Astrocyte (in vitro differentiated cells and primary cell): ENCODE measurements at regions not wholly inside any gene's neighbourhood (a gene's known extent, or its start where the extent isn't known, plus 50 kb on each side); places are given as distances from the start of the nearest gene placed in this dataset.

Source experiments
- DNase-seq: peaks from one replicate; pipeline ENCODE4 v3.0.0-alpha.2; 2010; ENCODE audit warnings: low read depth
- FAIRE-seq: peaks from 2 replicates; lab custom pipeline; 2011; peaks lifted over from hg19 to GRCh38; lab: Jason Lieb, UNC
- H2AFZ ChIP-seq: 2 replicates; pipeline ENCODE4 v1.6.0; 2012; ENCODE audit warnings: low read depth, low read length, inconsistent platforms
- H3K27ac ChIP-seq: 2 replicates; pipeline ENCODE4 v1.5.1; 2011; ENCODE audit warnings: low read depth, low read length, inconsistent platforms
- H3K27me3 ChIP-seq: 2 replicates; pipeline ENCODE4 v1.6.0; 2011; ENCODE audit warnings: low read length, inconsistent platforms; ENCODE audit not compliant: insufficient read depth
- H3K36me3 ChIP-seq: 2 replicates; pipeline ENCODE4 v1.5.1; 2011; ENCODE audit warnings: low read length, inconsistent platforms; ENCODE audit not compliant: insufficient read depth
- H3K4me1 ChIP-seq: 2 replicates; pipeline ENCODE4 v1.5.1; 2011; ENCODE audit warnings: low read length, inconsistent platforms; ENCODE audit not compliant: insufficient read depth
- H3K4me2 ChIP-seq: 2 replicates; pipeline ENCODE4 v1.6.0; 2012; ENCODE audit warnings: low read length, inconsistent platforms
- H3K4me3 ChIP-seq: 2 replicates; pipeline ENCODE4 v1.5.1; 2011; ENCODE audit warnings: low read depth, mild to moderate bottlenecking, low read length, inconsistent platforms; ENCODE audit not compliant: insufficient read depth
- H3K79me2 ChIP-seq: 2 replicates; pipeline ENCODE4 v1.6.0; 2012; ENCODE audit warnings: mild to moderate bottlenecking, low read length, inconsistent platforms; ENCODE audit not compliant: insufficient read depth
- H3K9ac ChIP-seq: 2 replicates; pipeline ENCODE4 v1.6.0; 2012; ENCODE audit warnings: mild to moderate bottlenecking, low read length, inconsistent platforms
- H3K9me3 ChIP-seq: 2 replicates; pipeline ENCODE4 v1.5.1; 2012; ENCODE audit warnings: low read depth, mild to moderate bottlenecking, low read length, inconsistent platforms; ENCODE audit not compliant: insufficient read depth
- H4K20me1 ChIP-seq: 2 replicates; pipeline ENCODE4 v1.6.0; 2012; ENCODE audit warnings: low read length, inconsistent platforms; ENCODE audit not compliant: insufficient read depth
- H3K27ac Mint-ChIP-seq: one replicate; pipeline ENCODE4 v1.8.0; 2021; ENCODE audit warnings: mild to moderate bottlenecking, mixed read lengths; ENCODE audit not compliant: unreplicated experiment
- H3K27me3 Mint-ChIP-seq: one replicate; pipeline ENCODE4 v1.8.0; 2021; ENCODE audit warnings: low read depth, mixed read lengths; ENCODE audit not compliant: unreplicated experiment
- H3K36me3 Mint-ChIP-seq: one replicate; pipeline ENCODE4 v1.8.0; 2021; ENCODE audit warnings: low read depth, mixed read lengths; ENCODE audit not compliant: unreplicated experiment
- H3K4me1 Mint-ChIP-seq: one replicate; pipeline ENCODE4 v1.8.0; 2021; ENCODE audit warnings: low read depth, mixed read lengths; ENCODE audit not compliant: unreplicated experiment
- H3K4me3 Mint-ChIP-seq: one replicate; pipeline ENCODE4 v1.8.0; 2021; ENCODE audit warnings: mild to moderate bottlenecking, moderate library complexity, mixed read lengths; ENCODE audit not compliant: unreplicated experiment
- H3K9me3 Mint-ChIP-seq: one replicate; pipeline ENCODE4 v1.8.0; 2021; ENCODE audit warnings: mild to moderate bottlenecking, mixed read lengths; ENCODE audit not compliant: unreplicated experiment
- EZH2 ChIP-seq: IDR thresholded peaks from 2 replicates; pipeline ENCODE4 v1.6.1; 2012; ENCODE audit warnings: mild to moderate bottlenecking, low read length, inconsistent platforms; ENCODE audit not compliant: insufficient read depth
- TF ChIP-seq, protein P1 (sequence below): IDR thresholded peaks from 2 replicates; pipeline ENCODE4 v1.5.1; 2011; ENCODE audit warnings: low read depth, mild to moderate bottlenecking, inconsistent platforms, low read length, moderate library complexity; ENCODE audit not compliant: insufficient read depth

DNA sequence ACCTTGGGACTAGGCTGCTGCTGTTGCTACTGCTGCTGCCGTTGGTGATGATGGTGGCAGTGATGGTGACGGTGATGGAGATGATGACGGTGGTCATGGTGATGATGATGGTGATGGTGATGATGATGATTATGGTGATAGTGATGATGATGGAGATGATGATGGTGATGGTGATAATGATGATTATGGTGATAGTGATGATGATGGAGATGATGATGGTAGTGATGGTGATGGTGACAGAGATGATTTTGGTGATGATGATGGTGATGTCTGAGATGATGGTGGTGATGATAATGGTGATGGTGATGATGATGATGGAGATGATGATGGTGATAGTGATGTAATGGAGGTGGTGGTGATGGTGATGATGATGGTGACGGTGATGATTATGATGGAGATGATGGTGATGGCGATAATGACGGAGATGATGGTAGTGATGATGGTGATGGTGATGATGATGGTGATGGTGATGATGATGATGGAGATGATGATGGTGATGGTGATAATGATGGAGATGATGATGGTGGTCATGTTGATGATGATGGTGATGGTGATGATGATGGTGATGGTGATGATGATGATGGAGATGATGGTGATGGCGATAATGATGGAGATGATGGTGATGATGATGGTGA lies 156.8 kb upstream of the PWP1 start:
- Mint-ChIP-seq H3K4me3 (no peak overlapping the region), H3K4me1 (no peaks in the 10 kb centered on the region), H3K27me3 (no peaks in the 10 kb centered on the region), H3K27ac (no peak overlapping the region), H3K9me3 (no peaks in the 10 kb centered on the region), H3K36me3 (no peaks in the 10 kb centered on the region)
- TF ChIP-seq EZH2 = no peak
- Histone ChIP-seq H4K20me1 (peaks cover 6% of the 10 kb centered on the region), H2AFZ (no peak overlapping the region), H3K9me3 (no peaks in the 10 kb centered on the region), H3K4me1 (no peaks in the 10 kb centered on the region), H3K36me3 (no peaks in the 10 kb centered on the region), H3K4me2 (no peak overlapping the region), H3K27ac (no peak overlapping the region), H3K4me3 (no peak overlapping the region), H3K9ac (no peak overlapping the region), H3K79me2 (no peaks in the 10 kb centered on the region), H3K27me3 (no peaks in the 10 kb centered on the region)
- FAIRE-seq (no peak), DNase-seq (no peak)

- Mint-ChIP-seq H3K4me3 (no peak overlapping the region), H3K27ac (no peak overlapping the region), H3K9me3 (no peaks in the 10 kb centered on the region), H3K27me3 (no peaks in the 10 kb centered on the region), H3K4me1 (no peaks in the 10 kb centered on the region), H3K36me3 (no peaks in the 10 kb centered on the region)
- Histone ChIP-seq H3K79me2 (no peaks in the 10 kb centered on the region), H3K9me3 (no peaks in the 10 kb centered on the region), H3K27me3 (no peaks in the 10 kb centered on the region), H3K4me2 (no peak overlapping the region), H3K4me3 (no peak overlapping the region), H3K4me1 (no peaks in the 10 kb centered on the region), H4K20me1 (peaks cover 6% of the 10 kb centered on the region), H3K9ac (no peak overlapping the region), H3K36me3 (no peaks in the 10 kb centered on the region), H3K27ac (no peak overlapping the region), H2AFZ (no peak overlapping the region)
- DNase-seq (no peak), FAIRE-seq (no peak)
- no peak for TF ChIP-seq EZH2
- TF ChIP-seq, protein P1, sequence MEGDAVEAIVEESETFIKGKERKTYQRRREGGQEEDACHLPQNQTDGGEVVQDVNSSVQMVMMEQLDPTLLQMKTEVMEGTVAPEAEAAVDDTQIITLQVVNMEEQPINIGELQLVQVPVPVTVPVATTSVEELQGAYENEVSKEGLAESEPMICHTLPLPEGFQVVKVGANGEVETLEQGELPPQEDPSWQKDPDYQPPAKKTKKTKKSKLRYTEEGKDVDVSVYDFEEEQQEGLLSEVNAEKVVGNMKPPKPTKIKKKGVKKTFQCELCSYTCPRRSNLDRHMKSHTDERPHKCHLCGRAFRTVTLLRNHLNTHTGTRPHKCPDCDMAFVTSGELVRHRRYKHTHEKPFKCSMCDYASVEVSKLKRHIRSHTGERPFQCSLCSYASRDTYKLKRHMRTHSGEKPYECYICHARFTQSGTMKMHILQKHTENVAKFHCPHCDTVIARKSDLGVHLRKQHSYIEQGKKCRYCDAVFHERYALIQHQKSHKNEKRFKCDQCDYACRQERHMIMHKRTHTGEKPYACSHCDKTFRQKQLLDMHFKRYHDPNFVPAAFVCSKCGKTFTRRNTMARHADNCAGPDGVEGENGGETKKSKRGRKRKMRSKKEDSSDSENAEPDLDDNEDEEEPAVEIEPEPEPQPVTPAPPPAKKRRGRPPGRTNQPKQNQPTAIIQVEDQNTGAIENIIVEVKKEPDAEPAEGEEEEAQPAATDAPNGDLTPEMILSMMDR = no peak
Observed at GRCh38 chr12:107529991-107530390, 155.6 kb upstream of the PWP1 start.

DNA sequence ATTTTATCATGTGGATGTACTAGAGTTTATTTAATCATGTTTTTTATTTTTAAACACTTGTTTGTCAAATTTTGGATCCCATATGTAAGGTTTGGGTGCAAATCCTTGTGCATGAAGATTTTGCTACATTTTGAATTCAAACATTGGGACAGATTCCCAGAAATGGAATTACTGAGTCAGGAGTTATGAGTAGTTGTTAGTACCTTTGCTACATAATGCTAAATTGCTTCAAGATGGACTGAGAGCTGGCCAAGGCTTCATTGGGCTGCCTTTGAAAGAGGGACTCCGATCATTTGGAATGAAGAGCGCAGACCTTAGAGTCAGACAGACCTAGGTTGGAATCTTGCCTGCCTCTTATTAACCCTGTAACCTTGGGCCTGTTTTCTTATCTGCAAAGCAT lies 154.9 kb upstream of the PWP1 start:
- Histone ChIP-seq H3K9me3 (no peaks in the 10 kb centered on the region), H3K4me3 (no peak overlapping the region), H4K20me1 (peaks cover 6% of the 10 kb centered on the region), H3K27me3 (no peaks in the 10 kb centered on the region), H3K79me2 (no peaks in the 10 kb centered on the region), H3K4me2 (no peak overlapping the region), H3K27ac (no peak overlapping the region), H3K4me1 (no peaks in the 10 kb centered on the region), H2AFZ (no peak overlapping the region), H3K9ac (no peak overlapping the region), H3K36me3 (no peaks in the 10 kb centered on the region)
- H3K27me3 Mint-ChIP-seq = no peaks in the 10 kb centered on the region
- no peak for FAIRE-seq
- TF ChIP-seq, protein P1 = no peak
- TF ChIP-seq EZH2 = no peak
- no peak for DNase-seq
- no peak overlapping the region for H3K27ac Mint-ChIP-seq
- no peak overlapping the region for H3K4me3 Mint-ChIP-seq
- H3K36me3 Mint-ChIP-seq = no peaks in the 10 kb centered on the region
- H3K9me3 Mint-ChIP-seq = no peaks in the 10 kb centered on the region
- H3K4me1 Mint-ChIP-seq = no peaks in the 10 kb centered on the region
